H9 (cell line): ENCODE measurements at regions not wholly inside any gene's neighbourhood (a gene's known extent, or its start where the extent isn't known, plus 50 kb on each side); places are given as distances from the start of the nearest gene placed in this dataset.

ENCODE experiments used
- DNase-seq: peaks from one replicate; pipeline ENCODE4 v3.0.0-alpha.2; 2017
- H2AFZ ChIP-seq: one replicate; pipeline ENCODE4 v1.6.1; 2013; ENCODE audit warnings: mild to moderate bottlenecking, low read length, control low read depth, moderate library complexity
- H2AK5ac ChIP-seq: 2 replicates; pipeline ENCODE4 v1.6.1; 2013; ENCODE audit warnings: low read length, control low read depth, mixed read lengths; ENCODE audit not compliant: insufficient read length
- H2BK120ac ChIP-seq: one replicate; pipeline ENCODE4 v1.6.1; 2013; ENCODE audit warnings: low read depth, mild to moderate bottlenecking, low read length, control low read depth, inconsistent platforms; ENCODE audit not compliant: poor library complexity, severe bottlenecking
- H2BK12ac ChIP-seq: 2 replicates; pipeline ENCODE4 v1.6.1; 2013; ENCODE audit warnings: low read length, control low read depth, mixed read lengths, low read depth; ENCODE audit not compliant: insufficient read length
- H2BK15ac ChIP-seq: 2 replicates; pipeline ENCODE4 v1.6.1; 2013; ENCODE audit warnings: low read depth, low read length, control low read depth
- H2BK20ac ChIP-seq: one replicate; pipeline ENCODE4 v1.6.1; 2013; ENCODE audit warnings: low read depth, mild to moderate bottlenecking, low read length, control low read depth, inconsistent platforms; ENCODE audit not compliant: poor library complexity, severe bottlenecking
- H2BK5ac ChIP-seq: 2 replicates; pipeline ENCODE4 v1.6.1; 2013; ENCODE audit warnings: low read length, control low read depth, mixed read lengths; ENCODE audit not compliant: insufficient read length
- H3K14ac ChIP-seq: 2 replicates; pipeline ENCODE4 v1.6.1; 2013; ENCODE audit warnings: low read length, control low read depth; ENCODE audit not compliant: insufficient read depth
- H3K18ac ChIP-seq: 2 replicates; pipeline ENCODE4 v1.6.1; 2013; ENCODE audit warnings: low read depth, mild to moderate bottlenecking, mixed read lengths, low read length, control low read depth; ENCODE audit not compliant: insufficient read length
- H3K23ac ChIP-seq: 2 replicates; pipeline ENCODE4 v1.6.1; 2013; ENCODE audit warnings: low read length, control low read depth, mixed read lengths, low read depth; ENCODE audit not compliant: insufficient read length
- H3K23me2 ChIP-seq: 2 replicates; pipeline ENCODE4 v1.6.1; 2013; ENCODE audit warnings: low read depth, mild to moderate bottlenecking, mixed read lengths, low read length, control low read depth; ENCODE audit not compliant: insufficient read length, poor library complexity, severe bottlenecking
- H3K27ac ChIP-seq: 2 replicates; pipeline ENCODE4 v1.5.1; 2013; ENCODE audit warnings: low read length, control low read depth, mixed read lengths, low read depth; ENCODE audit not compliant: insufficient read length
- H3K27me3 ChIP-seq: 2 replicates; pipeline ENCODE4 v1.6.1; 2013; ENCODE audit warnings: low read length, control low read depth, inconsistent platforms; ENCODE audit not compliant: insufficient read depth
- H3K4ac ChIP-seq: 2 replicates; pipeline ENCODE4 v1.6.1; 2013; ENCODE audit warnings: low read depth, mild to moderate bottlenecking, control low read depth, inconsistent platforms, low read length, moderate library complexity
- H3K4me1 ChIP-seq: 2 replicates; pipeline ENCODE4 v1.6.1; 2013; ENCODE audit warnings: low read length, control low read depth, inconsistent platforms; ENCODE audit not compliant: insufficient read depth
- H3K4me2 ChIP-seq: 2 replicates; pipeline ENCODE4 v1.6.1; 2013; ENCODE audit warnings: low read length, control low read depth, mixed read lengths; ENCODE audit not compliant: insufficient read length, insufficient read depth
- H3K56ac ChIP-seq: 2 replicates; pipeline ENCODE4 v1.6.1; 2013; ENCODE audit warnings: low read depth, mild to moderate bottlenecking, mixed read lengths, low read length, control low read depth; ENCODE audit not compliant: insufficient read length
- H3K79me1 ChIP-seq: 2 replicates; pipeline ENCODE4 v1.6.1; 2013; ENCODE audit warnings: low read depth, mild to moderate bottlenecking, moderate library complexity, low read length, control low read depth, inconsistent platforms; ENCODE audit not compliant: insufficient read depth, poor library complexity, severe bottlenecking
- H3K79me2 ChIP-seq: 2 replicates; pipeline ENCODE4 v1.6.1; 2013; ENCODE audit warnings: low read length, control low read depth, inconsistent platforms; ENCODE audit not compliant: insufficient read depth
- H3K9ac ChIP-seq: 2 replicates; pipeline ENCODE4 v1.6.1; 2013; ENCODE audit warnings: low read length, control low read depth, mixed read lengths; ENCODE audit not compliant: insufficient read length; ENCODE audit errors: extremely low read depth
- H3K9me3 ChIP-seq: one replicate; pipeline ENCODE4 v1.6.1; 2013; ENCODE audit warnings: low read depth, low read length, inconsistent platforms; ENCODE audit not compliant: control insufficient read depth
- H3T11ph ChIP-seq: one replicate; pipeline ENCODE4 v1.6.1; 2013; ENCODE audit warnings: mild to moderate bottlenecking, low read length, control low read depth, inconsistent platforms
- H4K20me1 ChIP-seq: one replicate; pipeline ENCODE4 v1.6.1; 2013; ENCODE audit not compliant: control insufficient read depth, insufficient read length, insufficient read depth
- H4K5ac ChIP-seq: 2 replicates; pipeline ENCODE4 v1.6.1; 2013; ENCODE audit warnings: low read depth, mild to moderate bottlenecking, mixed read lengths, low read length, control low read depth; ENCODE audit not compliant: insufficient read length
- H4K8ac ChIP-seq: replicated peaks from 2 replicates; pipeline ENCODE4 v1.6.1; 2013; ENCODE audit warnings: low read length, control low read depth, mixed read lengths, low read depth; ENCODE audit not compliant: insufficient read length
- H4K91ac ChIP-seq: 2 replicates; pipeline ENCODE4 v1.6.1; 2013; ENCODE audit warnings: low read depth, mild to moderate bottlenecking, moderate library complexity, mixed read lengths, low read length, control low read depth; ENCODE audit not compliant: insufficient read length
- H3K27ac Mint-ChIP-seq, 3 experiments: 2 replicates in 2 of 3; 3 replicates in 1 of 3; pipeline ENCODE4 v1.8.0; 2020 to 2021; ENCODE audit warnings: mixed read lengths in 3 of 3, mild to moderate bottlenecking in 1 of 3, moderate library complexity in 1 of 3
- H3K27me3 Mint-ChIP-seq: 2 replicates; pipeline ENCODE4 v1.8.0; 2021; ENCODE audit warnings: low read depth, mild to moderate bottlenecking, moderate library complexity, mixed read lengths
- H3K36me3 Mint-ChIP-seq, 3 experiments: 2 replicates in 2 of 3; 3 replicates in 1 of 3; pipeline ENCODE4 v1.8.0; 2020 to 2021; ENCODE audit warnings: low read depth in 3 of 3, mixed read lengths in 3 of 3; ENCODE audit not compliant: insufficient read depth in 1 of 3
- H3K4me1 Mint-ChIP-seq, 2 experiments: 2 replicates each; pipeline ENCODE4 v1.8.0; 2020; ENCODE audit warnings: mixed read lengths in 2 of 2
- H3K4me3 Mint-ChIP-seq, 2 experiments: 2 replicates in 1 of 2; 3 replicates in 1 of 2; pipeline ENCODE4 v1.8.0; 2020 to 2021; ENCODE audit warnings: mild to moderate bottlenecking in 2 of 2, mixed read lengths in 2 of 2, moderate library complexity in 1 of 2
- H3K9me3 Mint-ChIP-seq, 2 experiments: 2 replicates in 1 of 2; 3 replicates in 1 of 2; pipeline ENCODE4 v1.8.0; 2020; ENCODE audit warnings: mild to moderate bottlenecking in 2 of 2, mixed read lengths in 2 of 2, moderate library complexity in 1 of 2
- CTCF ChIP-seq: fragments of 200-600 bp; sonication (generic); conservative IDR thresholded peaks from 3 replicates; pipeline ENCODE4 v1.8.0; 2021; ENCODE audit warnings: antibody characterized with exemption, mild to moderate bottlenecking
- WGBS: extraction: QIAGEN DNeasy Blood & Tissue Kit; methylation state at CpG from one replicate; pipeline ENCODE4 v1.1.7; 2013; ENCODE audit warnings: missing lambda C conversion rate, low lambda C conversion rate, mixed read lengths; ENCODE audit not compliant: insufficient read length; ENCODE audit errors: extremely low coverage; 5-methylcytosine and 5-hydroxymethylcytosine counted together

DNA sequence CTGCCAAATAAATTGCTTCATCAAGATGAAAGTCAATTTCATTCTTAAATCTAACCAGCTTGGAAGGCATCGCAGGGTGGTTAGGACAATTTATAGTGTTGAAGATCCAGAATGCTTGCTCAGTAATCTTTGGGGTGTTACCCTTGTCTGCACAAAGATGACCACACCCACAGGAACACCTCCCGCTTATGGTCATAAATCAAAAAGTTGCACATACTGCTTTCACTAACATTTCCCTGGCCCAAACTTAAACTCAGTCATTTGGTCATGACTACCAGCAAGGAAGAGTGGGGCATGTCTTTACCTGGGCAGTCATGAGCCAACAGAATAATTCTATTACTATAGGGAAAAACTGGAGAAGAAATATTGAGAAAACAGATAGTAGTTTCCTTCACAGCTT lies 57.6 kb upstream of the KIF2B start:
- H3K9me3 ChIP-seq = no peaks in the 10 kb centered on the region
- H4K5ac ChIP-seq = no peak overlapping the region
- H4K91ac ChIP-seq = no peak overlapping the region
- H3K23me2 ChIP-seq = no peaks in the 10 kb centered on the region
- H3K27me3 ChIP-seq = no peaks in the 10 kb centered on the region
- no peak for TF ChIP-seq CTCF
- H2AFZ ChIP-seq = no peak overlapping the region
- no peaks in the 10 kb centered on the region for H4K20me1 ChIP-seq
- Mint-ChIP-seq H3K27ac (0 out of 7 replicates have a peak overlapping the region, but pooled peaks of 1 of the 3 experiments have one; percentile 23), H3K36me3 (peaks cover 0 to 4% (median 2%) of the 10 kb centered on the region in 3 experiments; a peak in 4 of 7 replicates), H3K4me3 (no peak overlapping the region), H3K27me3 (no peaks in the 10 kb centered on the region), H3K4me1 (peaks cover 5% of the 10 kb centered on the region in 2 experiments; a peak in 3 of 4 replicates), H3K9me3 (peaks cover 3 to 11% of the 10 kb centered on the region in 2 experiments; a peak in 4 of 5 replicates)
- H3K4me2 ChIP-seq = no peak overlapping the region
- H3K18ac ChIP-seq = no peak overlapping the region
- no CpG with 5 or more reads among the region's 2 CpGs for WGBS
- H3K14ac ChIP-seq = no peak overlapping the region
- H3K79me2 ChIP-seq = no peaks in the 10 kb centered on the region
- H3T11ph ChIP-seq = no peak overlapping the region
- no peak overlapping the region for H3K27ac ChIP-seq
- no peak overlapping the region for H2BK120ac ChIP-seq
- H3K4me1 ChIP-seq = no peaks in the 10 kb centered on the region
- no peak overlapping the region for H2BK20ac ChIP-seq
- no peak overlapping the region for H2BK5ac ChIP-seq
- H4K8ac ChIP-seq = no peak overlapping the region
- no peak overlapping the region for H2AK5ac ChIP-seq
- no peak for DNase-seq
- no peak overlapping the region for H3K9ac ChIP-seq
- no peak overlapping the region for H3K56ac ChIP-seq
- H2BK15ac ChIP-seq = no peak overlapping the region
- no peak overlapping the region for H2BK12ac ChIP-seq
- H3K4ac ChIP-seq = no peak overlapping the region
- H3K23ac ChIP-seq = no peak overlapping the region
- H3K79me1 ChIP-seq = no peaks in the 10 kb centered on the region
